Mesenchymal stem cell (in vitro differentiated cells and primary cell): ENCODE measurements at regions not wholly inside any gene's neighbourhood (a gene's known extent, or its start where the extent isn't known, plus 50 kb on each side); places are given as distances from the start of the nearest gene placed in this dataset.
"Not testable (repeated sequence)": the region's sequence is repeated elsewhere in the genome, so short reads cannot be mapped to it uniquely, and the experiment has no call there.

Experiments
- DNase-seq: peaks from one replicate; pipeline ENCODE4 v3.0.0-alpha.2; 2013
- H2AFZ ChIP-seq: one replicate; pipeline ENCODE4 v1.6.1; 2013; ENCODE audit warnings: low read depth, mild to moderate bottlenecking, control low read depth, inconsistent platforms, low read length, moderate library complexity
- H2AK5ac ChIP-seq: 2 replicates; pipeline ENCODE4 v1.6.1; 2013; ENCODE audit warnings: low read length, moderate library complexity, mild to moderate bottlenecking, inconsistent platforms; ENCODE audit not compliant: severe bottlenecking
- H2BK120ac ChIP-seq: one replicate; pipeline ENCODE4 v1.6.1; 2013; ENCODE audit warnings: low read depth, mild to moderate bottlenecking, inconsistent platforms, low read length, moderate library complexity
- H2BK12ac ChIP-seq, 2 experiments: one replicate each; pipeline ENCODE4 v1.6.1; 2013; ENCODE audit warnings: inconsistent platforms in 2 of 2, low read length in 2 of 2, mild to moderate bottlenecking in 2 of 2, moderate library complexity in 2 of 2, control low read depth in 1 of 2
- H2BK15ac ChIP-seq: one replicate; pipeline ENCODE4 v1.6.1; 2013; ENCODE audit warnings: mild to moderate bottlenecking, low read depth, inconsistent platforms; ENCODE audit not compliant: poor library complexity, severe bottlenecking
- H2BK5ac ChIP-seq: 2 replicates; pipeline ENCODE4 v1.6.1; 2013; ENCODE audit warnings: low read depth, mild to moderate bottlenecking, low read length, control low read depth, inconsistent platforms; ENCODE audit not compliant: poor library complexity, severe bottlenecking
- H3K14ac ChIP-seq, 2 experiments: one replicate each; pipeline ENCODE4 v1.6.1; 2013; ENCODE audit warnings: inconsistent platforms in 2 of 2, low read length in 2 of 2, control low read depth in 1 of 2, mild to moderate bottlenecking in 1 of 2, moderate library complexity in 1 of 2
- H3K18ac ChIP-seq, 2 experiments: one replicate each; pipeline ENCODE4 v1.6.1; 2013; ENCODE audit warnings: inconsistent platforms in 2 of 2, low read length in 2 of 2, control low read depth in 1 of 2, low read depth in 1 of 2, mild to moderate bottlenecking in 1 of 2
- H3K23ac ChIP-seq, 2 experiments: one replicate each; pipeline ENCODE4 v1.6.1; 2013; ENCODE audit warnings: inconsistent platforms in 2 of 2, low read length in 2 of 2, mild to moderate bottlenecking in 2 of 2, moderate library complexity in 2 of 2, control low read depth in 1 of 2
- H3K27ac ChIP-seq: 2 replicates; pipeline ENCODE4 v1.5.1; 2013; ENCODE audit warnings: mild to moderate bottlenecking, moderate library complexity, low read length, control low read depth, inconsistent platforms; ENCODE audit not compliant: poor library complexity, severe bottlenecking
- H3K27me3 ChIP-seq, 2 experiments: 2 replicates each; pipeline versions ENCODE4 v1.6.1 to v1.7.0; 2013; ENCODE audit warnings: low read length in 2 of 2, mild to moderate bottlenecking in 2 of 2, moderate library complexity in 2 of 2, control low read depth in 1 of 2, inconsistent platforms in 1 of 2; ENCODE audit not compliant: control insufficient read depth in 1 of 2, insufficient read depth in 1 of 2
- H3K36me3 ChIP-seq, 2 experiments: 2 replicates each; pipeline versions ENCODE4 v1.6.1 to v1.7.0; 2013; ENCODE audit warnings: low read length in 2 of 2, control low read depth in 1 of 2, inconsistent platforms in 1 of 2, low read depth in 1 of 2, mild to moderate bottlenecking in 1 of 2; ENCODE audit not compliant: insufficient read depth in 2 of 2, control insufficient read depth in 1 of 2
- H3K4ac ChIP-seq, 2 experiments: one replicate each; pipeline ENCODE4 v1.6.1; 2013; ENCODE audit warnings: inconsistent platforms in 2 of 2, low read length in 2 of 2, mild to moderate bottlenecking in 2 of 2, moderate library complexity in 2 of 2, control low read depth in 1 of 2, low read depth in 1 of 2
- H3K4me1 ChIP-seq: 2 replicates; pipeline ENCODE4 v1.6.1; 2013; ENCODE audit warnings: low read depth, low read length, control low read depth; ENCODE audit not compliant: control insufficient read depth, insufficient read depth
- H3K4me2 ChIP-seq: 2 replicates; pipeline ENCODE4 v1.6.1; 2013; ENCODE audit warnings: low read length, mild to moderate bottlenecking, inconsistent platforms; ENCODE audit not compliant: poor library complexity, severe bottlenecking
- H3K4me3 ChIP-seq, 2 experiments: 2 replicates each; pipeline versions ENCODE4 v1.5.1 to v1.7.0; 2013; ENCODE audit warnings: low read length in 2 of 2, mild to moderate bottlenecking in 2 of 2, control low read depth in 1 of 2, low read depth in 1 of 2; ENCODE audit not compliant: insufficient read depth in 1 of 2
- H3K79me1 ChIP-seq: replicated peaks from 2 replicates; pipeline ENCODE4 v1.6.1; 2013; ENCODE audit warnings: mild to moderate bottlenecking, control low read depth, low read length, inconsistent platforms; ENCODE audit not compliant: poor library complexity, severe bottlenecking
- H3K9ac ChIP-seq: 2 replicates; pipeline ENCODE4 v1.7.0; 2013; ENCODE audit warnings: mild to moderate bottlenecking, low read length, moderate library complexity
- H3K9me3 ChIP-seq: 2 replicates; pipeline ENCODE4 v1.7.0; 2013; ENCODE audit warnings: mild to moderate bottlenecking, low read length; ENCODE audit not compliant: control insufficient read depth
- H4K8ac ChIP-seq: one replicate; pipeline ENCODE4 v1.6.1; 2013; ENCODE audit warnings: inconsistent platforms, mild to moderate bottlenecking, low read length, moderate library complexity
- H4K91ac ChIP-seq: one replicate; pipeline ENCODE4 v1.6.1; 2013; ENCODE audit warnings: mild to moderate bottlenecking, low read length, inconsistent platforms
- WGBS: methylation state at CpG from one replicate; pipeline ENCODE4 v1.1.7; 2013; ENCODE audit warnings: mixed read lengths; 5-methylcytosine and 5-hydroxymethylcytosine counted together

DNA sequence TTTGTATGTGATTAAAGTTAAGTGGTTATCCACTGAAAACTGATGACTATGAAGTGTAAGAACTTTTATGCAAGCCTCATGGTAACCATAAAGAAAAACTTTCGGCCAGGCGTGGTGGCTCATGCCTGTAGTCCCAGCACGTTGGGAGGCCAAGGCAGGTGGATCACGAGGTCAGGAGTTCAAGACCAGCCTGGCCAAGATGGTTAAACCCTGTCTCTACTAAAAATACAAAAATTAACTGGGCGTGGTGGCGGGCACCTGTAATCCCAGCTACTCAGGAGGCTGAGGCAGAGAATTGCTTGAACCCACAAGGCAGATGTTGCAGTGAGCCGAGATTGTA lies 89.0 kb downstream of the TNFRSF13B start:
- H3K79me1 ChIP-seq, H3K27ac ChIP-seq, H3K18ac ChIP-seq, H3K36me3 ChIP-seq, H3K4me3 ChIP-seq, DNase-seq, H3K14ac ChIP-seq, H2BK120ac ChIP-seq, H2AFZ ChIP-seq, H2BK12ac ChIP-seq, H3K23ac ChIP-seq, H3K4me2 ChIP-seq, H3K9ac ChIP-seq, H3K4me1 ChIP-seq, H4K91ac ChIP-seq, H2AK5ac ChIP-seq, H2BK15ac ChIP-seq, H2BK5ac ChIP-seq, H3K4ac ChIP-seq, H3K9me3 ChIP-seq, H4K8ac ChIP-seq: not testable (repeated sequence)
- WGBS = 83% methylated on average over 4 of the region's 7 CpGs
- peaks cover 6 to 27% of the 10 kb centered on the region in 2 experiments for H3K27me3 ChIP-seq

DNA sequence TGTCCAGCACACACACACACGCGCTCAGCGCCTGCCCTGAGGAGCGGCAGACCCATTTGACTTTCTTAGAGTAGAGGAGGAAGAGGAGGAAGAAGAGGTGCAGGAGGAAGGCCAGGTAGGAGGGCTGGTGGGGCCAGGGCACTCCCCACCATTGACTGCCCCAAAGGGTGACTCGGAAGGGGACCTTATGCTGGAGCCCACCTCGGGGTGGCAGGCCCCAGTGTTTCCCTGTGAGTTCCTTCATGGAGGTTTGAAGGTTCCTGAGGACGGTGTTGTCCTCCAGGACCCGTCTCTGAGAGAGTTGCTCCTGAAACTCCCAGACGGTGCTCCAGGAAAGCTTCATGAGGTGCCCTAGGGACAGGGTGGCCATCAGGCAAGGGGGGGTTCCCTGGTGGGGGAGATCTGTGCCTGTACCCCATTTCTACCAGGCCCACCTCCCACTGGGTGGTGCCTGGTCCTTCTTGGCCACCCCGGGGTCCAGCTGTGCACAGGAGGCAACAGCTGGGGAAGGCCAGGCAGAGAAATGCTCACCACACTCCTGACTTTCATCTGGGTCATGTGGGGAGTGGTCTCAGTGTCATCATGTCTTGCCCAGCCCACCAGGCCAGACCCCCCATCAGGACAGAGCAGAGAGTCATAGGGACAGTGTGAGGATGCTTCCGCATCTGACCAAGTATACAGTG lies 89.5 kb downstream of the TNFRSF13B start:
- no peak overlapping the region for H3K23ac ChIP-seq
- no peak overlapping the region for H4K91ac ChIP-seq
- H3K27me3 ChIP-seq = peaks cover 6 to 27% of the 10 kb centered on the region in 2 experiments
- H2BK5ac ChIP-seq = no peak overlapping the region
- no peak overlapping the region for H3K4me3 ChIP-seq
- H2BK120ac ChIP-seq = no peak overlapping the region
- 90% methylated on average over 9 of the region's 11 CpGs for WGBS
- H2BK12ac ChIP-seq = no peak overlapping the region
- no peak overlapping the region for H4K8ac ChIP-seq
- peaks cover 3% of the 10 kb centered on the region for H3K4me1 ChIP-seq
- no peak overlapping the region for H3K4me2 ChIP-seq
- H3K18ac ChIP-seq = no peak overlapping the region
- H3K79me1 ChIP-seq = no peaks in the 10 kb centered on the region
- no peak overlapping the region for H3K9ac ChIP-seq
- no peak overlapping the region for H3K4ac ChIP-seq
- H3K14ac ChIP-seq = no peak overlapping the region
- DNase-seq = no peak
- H2BK15ac ChIP-seq = no peak overlapping the region
- no peak overlapping the region for H2AK5ac ChIP-seq
- no peaks in the 10 kb centered on the region for H3K36me3 ChIP-seq
- no peak overlapping the region for H2AFZ ChIP-seq
- no peak overlapping the region for H3K27ac ChIP-seq
- H3K9me3 ChIP-seq = no peaks in the 10 kb centered on the region

DNA sequence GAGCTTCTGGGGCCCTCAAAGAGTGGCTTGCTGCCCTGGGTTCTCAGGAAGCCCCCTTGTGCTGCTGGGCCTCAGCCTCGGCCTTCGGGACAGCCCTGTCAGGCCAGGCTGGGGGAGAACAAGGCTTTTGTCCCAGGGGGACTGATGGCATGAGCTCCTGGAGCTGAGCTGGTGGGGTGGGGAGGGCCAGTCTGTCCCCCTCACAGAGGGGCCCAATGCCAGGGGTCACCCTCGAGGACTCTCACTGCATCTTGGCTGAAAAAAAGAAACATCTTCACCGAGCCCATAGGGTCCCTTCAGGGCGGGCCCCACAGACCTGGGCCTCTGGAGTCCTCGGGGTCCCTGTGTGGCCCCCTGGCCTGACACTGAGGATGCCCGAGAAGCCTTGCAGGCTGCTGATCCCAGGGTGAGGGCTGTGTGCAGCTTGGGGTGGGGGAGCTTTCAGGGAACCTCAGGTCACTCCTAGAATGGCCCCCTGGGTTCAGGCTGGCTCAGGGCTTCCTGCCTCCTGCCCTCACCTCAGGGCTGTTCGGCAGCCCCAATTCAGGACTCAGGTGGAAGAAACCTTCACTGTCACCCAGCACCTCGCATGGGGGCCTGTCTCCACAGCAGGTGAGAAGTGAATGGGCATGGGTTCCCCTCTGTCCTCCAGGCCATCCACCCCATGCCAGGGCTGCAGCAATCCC lies 90.5 kb downstream of the TNFRSF13B start:
- Histone ChIP-seq H3K9me3 (no peaks in the 10 kb centered on the region), H3K79me1 (no peaks in the 10 kb centered on the region), H2AFZ (no peak overlapping the region), H3K27ac (no peak overlapping the region), H3K18ac (no peak overlapping the region), H4K8ac (no peak overlapping the region), H2AK5ac (no peak overlapping the region), H3K14ac (no peak overlapping the region), H2BK120ac (no peak overlapping the region), H3K36me3 (no peaks in the 10 kb centered on the region), H4K91ac (no peak overlapping the region), H3K27me3 (peaks cover 0 to 27% of the 10 kb centered on the region in 2 experiments), H3K4me3 (no peak overlapping the region), H3K4ac (no peak overlapping the region), H3K4me2 (no peak overlapping the region), H3K4me1 (peaks cover 3% of the 10 kb centered on the region), H3K23ac (no peak overlapping the region), H2BK15ac (no peak overlapping the region), H3K9ac (no peak overlapping the region), H2BK5ac (no peak overlapping the region), H2BK12ac (no peak overlapping the region)
- WGBS = 80% methylated on average over 9 of the region's 9 CpGs
- no peak for DNase-seq

DNA sequence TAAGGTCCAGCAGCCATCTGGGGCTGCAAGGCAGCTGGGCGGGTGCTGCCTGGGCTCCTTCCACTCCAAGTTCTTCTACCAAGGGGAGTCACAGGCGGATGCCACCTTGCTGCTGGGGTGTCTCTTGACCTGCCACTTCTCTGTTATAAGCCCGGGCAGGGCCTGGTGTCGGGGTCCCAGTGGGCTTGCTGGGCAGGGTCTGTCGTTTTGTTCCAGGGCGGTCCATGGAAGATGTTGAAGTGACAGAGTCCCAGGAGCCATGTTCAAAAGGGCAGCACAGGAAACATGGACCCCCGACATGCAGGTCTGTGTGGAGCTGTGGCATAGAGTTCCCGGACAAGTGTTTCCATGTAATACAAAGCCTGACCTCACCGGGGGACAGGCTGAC lies 91.1 kb downstream of the TNFRSF13B start:
- no peak overlapping the region for H3K14ac ChIP-seq
- no peak overlapping the region for H2BK5ac ChIP-seq
- no peaks in the 10 kb centered on the region for H3K36me3 ChIP-seq
- H3K18ac ChIP-seq = no peak overlapping the region
- H3K27me3 ChIP-seq = peaks cover 0 to 27% of the 10 kb centered on the region in 2 experiments
- H2BK12ac ChIP-seq = no peak overlapping the region
- no peak for DNase-seq
- H3K9me3 ChIP-seq = no peaks in the 10 kb centered on the region
- no peak overlapping the region for H3K27ac ChIP-seq
- no peak overlapping the region for H3K4ac ChIP-seq
- WGBS = 88% methylated on average over 9 of the region's 9 CpGs
- no peak overlapping the region for H2BK120ac ChIP-seq
- no peak overlapping the region for H2BK15ac ChIP-seq
- H4K91ac ChIP-seq = no peak overlapping the region
- H3K4me3 ChIP-seq = no peak overlapping the region
- H2AFZ ChIP-seq = no peak overlapping the region
- H3K9ac ChIP-seq = no peak overlapping the region
- H3K79me1 ChIP-seq = no peaks in the 10 kb centered on the region
- H3K4me2 ChIP-seq = no peak overlapping the region
- no peak overlapping the region for H3K23ac ChIP-seq
- H3K4me1 ChIP-seq = peaks cover 3% of the 10 kb centered on the region
- no peak overlapping the region for H4K8ac ChIP-seq
- no peak overlapping the region for H2AK5ac ChIP-seq
